Activated T-cell treated with anti-CD3 and anti-CD28 coated beads for 1 hour (primary cell): ENCODE measurements at regions not wholly inside any gene's neighbourhood (a gene's known extent, or its start where the extent isn't known, plus 50 kb on each side); places are given as distances from the start of the nearest gene placed in this dataset.
"Not testable (repeated sequence)": the region's sequence is repeated elsewhere in the genome, so short reads cannot be mapped to it uniquely, and the experiment has no call there.

Experiments used
- DNase-seq: peaks from one replicate; pipeline ENCODE4 v3.0.0-alpha.2; 2020; ENCODE audit warnings: low read depth

GRCh38 chr4:17236686-17237085, 275.2 kb downstream of the QDPR start:
- DNase-seq = no peak

GRCh38 chr4:17234678-17235077, 277.2 kb downstream of the QDPR start:
- DNase-seq = no peak

GRCh38 chr4:17232566-17233253, 279.2 kb downstream of the QDPR start:
- DNase-seq = no peak

- not testable (repeated sequence) for DNase-seq
Observed at GRCh38 chr4:17231880-17232475, 279.9 kb downstream of the QDPR start.

GRCh38 chr4:17230727-17231126, 281.2 kb downstream of the QDPR start:
- DNase-seq = no peak

GRCh38 chr4:17220816-17221215, 291.1 kb downstream of the QDPR start:
- no peak for DNase-seq

GRCh38 chr4:17218786-17219185, 293.1 kb downstream of the QDPR start:
- no peak for DNase-seq

GRCh38 chr4:17206829-17207801, 304.8 kb downstream of the QDPR start:
- DNase-seq = no peak

- no peak for DNase-seq
Observed at GRCh38 chr4:17204908-17205307, 306.5 kb upstream of the LDB2 start.

- no peak for DNase-seq
Observed at GRCh38 chr4:17203797-17204196, 305.4 kb upstream of the LDB2 start.

GRCh38 chr4:17197070-17197469, 298.6 kb upstream of the LDB2 start:
- DNase-seq = no peak

- DNase-seq = no peak
Observed at GRCh38 chr4:17195461-17196275, 297.2 kb upstream of the LDB2 start.

GRCh38 chr4:17194586-17194985, 296.1 kb upstream of the LDB2 start:
- no peak for DNase-seq

GRCh38 chr4:17189759-17190158, 291.3 kb upstream of the LDB2 start:
- no peak for DNase-seq

- DNase-seq = no peak
Observed at GRCh38 chr4:17189401-17189720, 290.9 kb upstream of the LDB2 start.

GRCh38 chr4:17188547-17189400, 290.3 kb upstream of the LDB2 start:
- DNase-seq = no peak

GRCh38 chr4:17188125-17188524, 289.7 kb upstream of the LDB2 start:
- DNase-seq = no peak

GRCh38 chr4:17187003-17187402, 288.6 kb upstream of the LDB2 start:
- no peak for DNase-seq

- DNase-seq = no peak
Observed at GRCh38 chr4:17182888-17183287, 284.4 kb upstream of the LDB2 start.

- no peak for DNase-seq
Observed at GRCh38 chr4:17174751-17175150, 276.3 kb upstream of the LDB2 start.

GRCh38 chr4:17173300-17173699, 274.9 kb upstream of the LDB2 start:
- DNase-seq = no peak
